ENCODE measurements at regions not wholly inside any gene's neighbourhood (a gene's known extent, or its start where the extent isn't known, plus 50 kb on each side); places are given as distances from the start of the nearest gene placed in this dataset.

GRCh38 chr1:234934611-234935033 lies 194.0 kb downstream of the TOMM20 start:
- Histone ChIP-seq H3K4me1 (ENCODE audit: control insufficient read depth in 1 of 2, insufficient read depth in 2 of 2, low read length in 2 of 2) (peaks cover 10 to 13% of the 10 kb centered on the region in 2 donors), H3K4me3 (ENCODE audit: low read depth in 1 of 2, low read length in 2 of 2) (no peak overlapping the region), H3K27me3 (ENCODE audit: control insufficient read depth in 1 of 2, insufficient read depth in 2 of 2, low read length in 2 of 2) (no peaks in the 10 kb centered on the region), H3K27ac (ENCODE audit: low read depth, low read length) (no peak overlapping the region), H3K9me3 (ENCODE audit: control insufficient read depth in 1 of 2, low read length in 2 of 2) (no peaks in the 10 kb centered on the region), H3K36me3 (ENCODE audit: control insufficient read depth in 1 of 2, insufficient read depth in 2 of 2, low read length in 2 of 2) (no peaks in the 10 kb centered on the region), H3K9ac (ENCODE audit: low read depth in 1 of 2, low read length in 2 of 2) (no peak overlapping the region)

GRCh38 chr1:234933475-234933874 lies 195.2 kb downstream of the TOMM20 start:
- Histone ChIP-seq H3K9me3 (ENCODE audit: control insufficient read depth in 1 of 2, low read length in 2 of 2) (no peaks in the 10 kb centered on the region), H3K9ac (ENCODE audit: low read depth in 1 of 2, low read length in 2 of 2) (no peak overlapping the region), H3K36me3 (ENCODE audit: control insufficient read depth in 1 of 2, insufficient read depth in 2 of 2, low read length in 2 of 2) (no peaks in the 10 kb centered on the region), H3K4me1 (ENCODE audit: control insufficient read depth in 1 of 2, insufficient read depth in 2 of 2, low read length in 2 of 2) (peaks cover 10 to 13% of the 10 kb centered on the region in 2 donors), H3K4me3 (ENCODE audit: low read depth in 1 of 2, low read length in 2 of 2) (no peak overlapping the region), H3K27me3 (ENCODE audit: control insufficient read depth in 1 of 2, insufficient read depth in 2 of 2, low read length in 2 of 2) (no peaks in the 10 kb centered on the region), H3K27ac (ENCODE audit: low read depth, low read length) (no peak overlapping the region)

- Histone ChIP-seq H3K27ac (ENCODE audit: low read depth, low read length) (no peak overlapping the region), H3K4me1 (ENCODE audit: control insufficient read depth in 1 of 2, insufficient read depth in 2 of 2, low read length in 2 of 2) (peaks cover 9 to 13% of the 10 kb centered on the region in 2 donors), H3K9ac (ENCODE audit: low read depth in 1 of 2, low read length in 2 of 2) (no peak overlapping the region)
Measured at GRCh38 chr1:234932511-234933430, 195.9 kb downstream of the TOMM20 start.

GRCh38 chr1:234932106-234932505 lies 196.5 kb downstream of the TOMM20 start:
- H3K4me1 ChIP-seq (ENCODE audit: control insufficient read depth in 1 of 2, insufficient read depth in 2 of 2, low read length in 2 of 2) = peaks cover 10 to 11% of the 10 kb centered on the region in 2 donors

More at GRCh38 chr1:234932511-234933430, 195.9 kb downstream of the TOMM20 start:
- H3K27me3 ChIP-seq (ENCODE audit: control insufficient read depth in 1 of 2, insufficient read depth in 2 of 2, low read length in 2 of 2) = no peaks in the 10 kb centered on the region
- H3K4me3 ChIP-seq (ENCODE audit: low read depth in 1 of 2, low read length in 2 of 2) = no peak overlapping the region
- no peaks in the 10 kb centered on the region for H3K9me3 ChIP-seq (ENCODE audit: control insufficient read depth in 1 of 2, low read length in 2 of 2)
- no peaks in the 10 kb centered on the region for H3K36me3 ChIP-seq (ENCODE audit: control insufficient read depth in 1 of 2, insufficient read depth in 2 of 2, low read length in 2 of 2)

GRCh38 chr1:234931404-234931973 lies 197.1 kb downstream of the TOMM20 start:
- Histone ChIP-seq H3K36me3 (ENCODE audit: control insufficient read depth in 1 of 2, insufficient read depth in 2 of 2, low read length in 2 of 2) (no peaks in the 10 kb centered on the region), H3K27ac (ENCODE audit: low read depth, low read length) (no peak overlapping the region), H3K9me3 (ENCODE audit: control insufficient read depth in 1 of 2, low read length in 2 of 2) (no peaks in the 10 kb centered on the region), H3K27me3 (ENCODE audit: control insufficient read depth in 1 of 2, insufficient read depth in 2 of 2, low read length in 2 of 2) (no peaks in the 10 kb centered on the region), H3K4me1 (ENCODE audit: control insufficient read depth in 1 of 2, insufficient read depth in 2 of 2, low read length in 2 of 2) (peaks cover 14 to 17% of the 10 kb centered on the region in 2 donors), H3K4me3 (ENCODE audit: low read depth in 1 of 2, low read length in 2 of 2) (no peak overlapping the region), H3K9ac (ENCODE audit: low read depth in 1 of 2, low read length in 2 of 2) (no peak overlapping the region)

More at GRCh38 chr1:234932106-234932505, 196.5 kb downstream of the TOMM20 start:
- Histone ChIP-seq H3K9ac (ENCODE audit: low read depth in 1 of 2, low read length in 2 of 2) (no peak overlapping the region), H3K9me3 (ENCODE audit: control insufficient read depth in 1 of 2, low read length in 2 of 2) (no peaks in the 10 kb centered on the region), H3K36me3 (ENCODE audit: control insufficient read depth in 1 of 2, insufficient read depth in 2 of 2, low read length in 2 of 2) (no peaks in the 10 kb centered on the region), H3K27me3 (ENCODE audit: control insufficient read depth in 1 of 2, insufficient read depth in 2 of 2, low read length in 2 of 2) (no peaks in the 10 kb centered on the region), H3K4me3 (ENCODE audit: low read depth in 1 of 2, low read length in 2 of 2) (no peak overlapping the region), H3K27ac (ENCODE audit: low read depth, low read length) (no peak overlapping the region)

- Histone ChIP-seq H3K27me3 (ENCODE audit: control insufficient read depth in 1 of 2, insufficient read depth in 2 of 2, low read length in 2 of 2) (no peaks in the 10 kb centered on the region), H3K4me3 (ENCODE audit: low read depth in 1 of 2, low read length in 2 of 2) (no peak overlapping the region), H3K36me3 (ENCODE audit: control insufficient read depth in 1 of 2, insufficient read depth in 2 of 2, low read length in 2 of 2) (no peaks in the 10 kb centered on the region), H3K27ac (ENCODE audit: low read depth, low read length) (no peak overlapping the region), H3K4me1 (ENCODE audit: control insufficient read depth in 1 of 2, insufficient read depth in 2 of 2, low read length in 2 of 2) (peaks cover 23% of the 10 kb centered on the region in 2 donors), H3K9ac (ENCODE audit: low read depth in 1 of 2, low read length in 2 of 2) (no peak overlapping the region), H3K9me3 (ENCODE audit: control insufficient read depth in 1 of 2, low read length in 2 of 2) (no peaks in the 10 kb centered on the region)
Measured at GRCh38 chr1:234929369-234929768, 199.3 kb downstream of the TOMM20 start.

- no peak overlapping the region for H3K9ac ChIP-seq (ENCODE audit: low read depth in 1 of 2, low read length in 2 of 2)
- no peak overlapping the region for H3K27ac ChIP-seq (ENCODE audit: low read depth, low read length)
- no peak overlapping the region for H3K4me3 ChIP-seq (ENCODE audit: low read depth in 1 of 2, low read length in 2 of 2)
- H3K27me3 ChIP-seq (ENCODE audit: control insufficient read depth in 1 of 2, insufficient read depth in 2 of 2, low read length in 2 of 2) = no peaks in the 10 kb centered on the region
- H3K36me3 ChIP-seq (ENCODE audit: control insufficient read depth in 1 of 2, insufficient read depth in 2 of 2, low read length in 2 of 2) = no peaks in the 10 kb centered on the region
- no peaks in the 10 kb centered on the region for H3K9me3 ChIP-seq (ENCODE audit: control insufficient read depth in 1 of 2, low read length in 2 of 2)
- H3K4me1 ChIP-seq (ENCODE audit: control insufficient read depth in 1 of 2, insufficient read depth in 2 of 2, low read length in 2 of 2) = peaks cover 22% of the 10 kb centered on the region in 2 donors
Measured at GRCh38 chr1:234928642-234929041, 200.0 kb downstream of the TOMM20 start.

GRCh38 chr1:234927971-234928640 lies 200.5 kb downstream of the TOMM20 start:
- Histone ChIP-seq H3K9me3 (ENCODE audit: control insufficient read depth in 1 of 2, low read length in 2 of 2) (no peaks in the 10 kb centered on the region), H3K4me3 (ENCODE audit: low read depth in 1 of 2, low read length in 2 of 2) (no peak overlapping the region), H3K36me3 (ENCODE audit: control insufficient read depth in 1 of 2, insufficient read depth in 2 of 2, low read length in 2 of 2) (no peaks in the 10 kb centered on the region), H3K27ac (ENCODE audit: low read depth, low read length) (no peak overlapping the region), H3K27me3 (ENCODE audit: control insufficient read depth in 1 of 2, insufficient read depth in 2 of 2, low read length in 2 of 2) (no peaks in the 10 kb centered on the region), H3K9ac (ENCODE audit: low read depth in 1 of 2, low read length in 2 of 2) (no peak overlapping the region), H3K4me1 (ENCODE audit: control insufficient read depth in 1 of 2, insufficient read depth in 2 of 2, low read length in 2 of 2) (peaks cover 16 to 17% of the 10 kb centered on the region in 2 donors)

GRCh38 chr1:234927312-234927970 lies 201.2 kb downstream of the TOMM20 start:
- peak overlapping the region; percentile 59 for H3K27ac ChIP-seq (ENCODE audit: low read depth, low read length)
- no peaks in the 10 kb centered on the region for H3K9me3 ChIP-seq (ENCODE audit: control insufficient read depth in 1 of 2, low read length in 2 of 2)
- H3K36me3 ChIP-seq (ENCODE audit: control insufficient read depth in 1 of 2, insufficient read depth in 2 of 2, low read length in 2 of 2) = no peaks in the 10 kb centered on the region
- peak overlapping the region in 1 of 2 donors; percentile 12 for H3K9ac ChIP-seq (ENCODE audit: low read depth in 1 of 2, low read length in 2 of 2)
- peak overlapping the region in 1 of 2 donors; percentile 22 for H3K4me3 ChIP-seq (ENCODE audit: low read depth in 1 of 2, low read length in 2 of 2)
- peaks cover 12 to 16% of the 10 kb centered on the region in 2 donors for H3K4me1 ChIP-seq (ENCODE audit: control insufficient read depth in 1 of 2, insufficient read depth in 2 of 2, low read length in 2 of 2)
- no peaks in the 10 kb centered on the region for H3K27me3 ChIP-seq (ENCODE audit: control insufficient read depth in 1 of 2, insufficient read depth in 2 of 2, low read length in 2 of 2)

Measured in duodenal mucosa (tissue), 2 donors.